Neural progenitor cell (in vitro differentiated cells): ENCODE measurements at regions not wholly inside any gene's neighbourhood (a gene's known extent, or its start where the extent isn't known, plus 50 kb on each side); places are given as distances from the start of the nearest gene placed in this dataset.
"Not testable (repeated sequence)": the region's sequence is repeated elsewhere in the genome, so short reads cannot be mapped to it uniquely, and the experiment has no call there.

Experiments used
- DNase-seq: peaks from one replicate; pipeline ENCODE4 v3.0.0-alpha.2; 2016; ENCODE audit warnings: low spot score
- H2AFZ ChIP-seq: fragments of 200-600 bp; sonication (generic); replicated peaks from 2 replicates; pipeline ENCODE4 v1.6.1; 2016; ENCODE audit warnings: antibody characterized with exemption
- H3F3A ChIP-seq: fragments of 200-600 bp; sonication (generic); 2 replicates; pipeline ENCODE4 v1.6.1; 2016; ENCODE audit warnings: antibody characterized with exemption, low read depth
- H3K27ac ChIP-seq: fragments of 200-600 bp; sonication (generic); 2 replicates; pipeline ENCODE4 v1.5.1; 2016; ENCODE audit warnings: mild to moderate bottlenecking
- H3K27me3 ChIP-seq: fragments of 200-600 bp; sonication (generic); 2 replicates; pipeline ENCODE4 v1.6.1; 2016; ENCODE audit warnings: mild to moderate bottlenecking, moderate library complexity
- H3K36me3 ChIP-seq: fragments of 200-600 bp; sonication (generic); 2 replicates; pipeline ENCODE4 v1.5.1; 2016
- H3K4me1 ChIP-seq: fragments of 200-600 bp; sonication (generic); 2 replicates; pipeline ENCODE4 v1.6.1; 2016; ENCODE audit warnings: mixed run types
- H3K4me2 ChIP-seq: fragments of 200-600 bp; sonication (generic); 2 replicates; pipeline ENCODE4 v1.6.1; 2016
- H3K4me3 ChIP-seq: fragments of 200-600 bp; sonication (generic); 2 replicates; pipeline ENCODE4 v1.5.1; 2016
- H3K79me2 ChIP-seq: fragments of 200-600 bp; sonication (generic); 2 replicates; pipeline ENCODE4 v1.6.1; 2016; ENCODE audit warnings: low read depth
- H3K9ac ChIP-seq: fragments of 200-600 bp; sonication (generic); 2 replicates; pipeline ENCODE4 v1.6.1; 2016
- H3K9me3 ChIP-seq: fragments of 200-600 bp; sonication (generic); 2 replicates; pipeline ENCODE4 v1.5.1; 2016; ENCODE audit warnings: low read depth
- H4K20me1 ChIP-seq: fragments of 200-600 bp; sonication (generic); 2 replicates; pipeline ENCODE4 v1.6.1; 2016; ENCODE audit warnings: low read depth
- H3K27ac Mint-ChIP-seq: 3 replicates; pipeline ENCODE4 v1.8.0; 2021; ENCODE audit warnings: mixed read lengths
- H3K27me3 Mint-ChIP-seq: 2 replicates; pipeline ENCODE4 v1.8.0; 2022; ENCODE audit warnings: low read depth, mild to moderate bottlenecking, inconsistent platforms, moderate library complexity, mixed read lengths; ENCODE audit not compliant: insufficient read depth
- H3K36me3 Mint-ChIP-seq: 3 replicates; pipeline ENCODE4 v1.8.0; 2021; ENCODE audit warnings: mixed read lengths
- H3K4me1 Mint-ChIP-seq: 3 replicates; pipeline ENCODE4 v1.8.0; 2021; ENCODE audit warnings: mixed read lengths
- H3K4me3 Mint-ChIP-seq: 3 replicates; pipeline ENCODE4 v1.8.0; 2021; ENCODE audit warnings: mild to moderate bottlenecking, moderate library complexity, mixed read lengths
- H3K9me3 Mint-ChIP-seq: 3 replicates; pipeline ENCODE4 v1.8.0; 2020; ENCODE audit warnings: mixed read lengths
- CTCF ChIP-seq: fragments of 200-600 bp; sonication (generic); IDR thresholded peaks from 2 replicates; pipeline ENCODE4 v1.5.1; 2017; ENCODE audit warnings: antibody characterized with exemption, mild to moderate bottlenecking
- EZH2 ChIP-seq: fragments of 200-600 bp; sonication (generic); IDR thresholded peaks from 2 replicates; pipeline ENCODE4 v1.6.1; 2017; ENCODE audit warnings: antibody characterized with exemption, mild to moderate bottlenecking, moderate library complexity
- EZH2phosphoT487 ChIP-seq: fragments of 200-600 bp; sonication (generic); IDR thresholded peaks from 2 replicates; pipeline ENCODE4 v1.6.1; 2017; ENCODE audit warnings: antibody characterized with exemption

GRCh38 chr17:70523426-70523825 lies 354.1 kb downstream of the KCNJ2 start:
- Histone ChIP-seq H4K20me1 (no peaks in the 10 kb centered on the region), H3K9me3 (no peaks in the 10 kb centered on the region), H3K27ac (no peak overlapping the region), H3K4me3 (no peak overlapping the region), H3K27me3 (no peaks in the 10 kb centered on the region), H3K79me2 (no peaks in the 10 kb centered on the region), H3F3A (no peaks in the 10 kb centered on the region), H3K4me1 (no peaks in the 10 kb centered on the region), H3K4me2 (no peak overlapping the region), H3K9ac (no peak overlapping the region), H3K36me3 (no peaks in the 10 kb centered on the region), H2AFZ (no peak overlapping the region)
- DNase-seq = no peak
- no peak overlapping the region for H3K27ac Mint-ChIP-seq
- H3K27me3 Mint-ChIP-seq = no peaks in the 10 kb centered on the region
- H3K36me3 Mint-ChIP-seq = no peaks in the 10 kb centered on the region
- TF ChIP-seq CTCF (no peak), EZH2phosphoT487 (no peak), EZH2 (no peak)
- no peaks in the 10 kb centered on the region for H3K4me1 Mint-ChIP-seq
- no peaks in the 10 kb centered on the region for H3K9me3 Mint-ChIP-seq
- H3K4me3 Mint-ChIP-seq = no peak overlapping the region

GRCh38 chr17:70525035-70525434 lies 355.7 kb downstream of the KCNJ2 start:
- H3K36me3 Mint-ChIP-seq, H3K27ac ChIP-seq, H3K4me1 ChIP-seq, H3K4me1 Mint-ChIP-seq, H3K9ac ChIP-seq, H3K27ac Mint-ChIP-seq, H3K79me2 ChIP-seq, H3K4me3 ChIP-seq, H3K27me3 Mint-ChIP-seq, DNase-seq, H2AFZ ChIP-seq, H3F3A ChIP-seq, H3K4me2 ChIP-seq, H4K20me1 ChIP-seq, H3K9me3 ChIP-seq, H3K27me3 ChIP-seq, H3K9me3 Mint-ChIP-seq, H3K36me3 ChIP-seq, H3K4me3 Mint-ChIP-seq: not testable (repeated sequence)

DNA sequence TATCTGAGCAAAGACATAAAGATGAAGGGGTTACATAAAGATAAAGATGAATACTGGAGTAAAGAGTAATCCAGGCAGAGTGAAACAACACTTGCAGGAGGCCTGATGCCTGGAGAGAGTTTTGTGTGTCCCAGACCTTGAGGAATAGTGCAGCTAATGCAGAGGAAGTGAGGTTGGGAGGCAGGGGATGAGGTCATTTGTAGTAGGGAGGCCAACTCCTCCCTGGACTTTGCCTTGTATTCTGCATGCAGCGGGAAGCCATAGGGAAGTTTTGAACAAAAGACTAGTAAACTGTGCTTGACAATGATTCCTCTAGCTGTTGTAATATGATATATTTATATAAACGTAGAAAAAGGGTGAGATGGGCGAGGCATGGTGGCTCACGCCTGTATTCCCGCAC lies 356.6 kb downstream of the KCNJ2 start:
- Histone ChIP-seq H3K79me2 (no peaks in the 10 kb centered on the region), H3F3A (no peaks in the 10 kb centered on the region), H2AFZ (no peak overlapping the region), H3K4me1 (no peaks in the 10 kb centered on the region), H3K36me3 (no peaks in the 10 kb centered on the region), H3K27me3 (no peaks in the 10 kb centered on the region), H4K20me1 (no peaks in the 10 kb centered on the region), H3K27ac (no peak overlapping the region), H3K4me2 (no peak overlapping the region), H3K9ac (no peak overlapping the region), H3K9me3 (no peaks in the 10 kb centered on the region), H3K4me3 (no peak overlapping the region)
- H3K27ac Mint-ChIP-seq = no peak overlapping the region
- DNase-seq = no peak
- H3K4me3 Mint-ChIP-seq = no peak overlapping the region
- peaks cover 6% of the 10 kb centered on the region for H3K9me3 Mint-ChIP-seq
- no peak for TF ChIP-seq EZH2
- TF ChIP-seq EZH2phosphoT487 = no peak
- no peak for TF ChIP-seq CTCF
- H3K36me3 Mint-ChIP-seq = no peaks in the 10 kb centered on the region
- H3K4me1 Mint-ChIP-seq = no peaks in the 10 kb centered on the region
- H3K27me3 Mint-ChIP-seq = no peaks in the 10 kb centered on the region

GRCh38 chr17:70527364-70527888 lies 358.1 kb downstream of the KCNJ2 start:
- Mint-ChIP-seq H3K4me1 (no peaks in the 10 kb centered on the region), H3K4me3 (no peak overlapping the region), H3K27ac (no peak overlapping the region), H3K36me3 (no peaks in the 10 kb centered on the region), H3K9me3 (peaks cover 6% of the 10 kb centered on the region), H3K27me3 (no peaks in the 10 kb centered on the region)
- no peaks in the 10 kb centered on the region for H3K36me3 ChIP-seq
- H3K9ac ChIP-seq = no peak overlapping the region
- TF ChIP-seq CTCF (no peak), EZH2phosphoT487 (no peak), EZH2 (no peak)
- H3K9me3 ChIP-seq = no peaks in the 10 kb centered on the region
- peaks cover 3% of the 10 kb centered on the region for H3F3A ChIP-seq
- no peaks in the 10 kb centered on the region for H3K79me2 ChIP-seq
- no peak overlapping the region for H3K4me2 ChIP-seq
- no peak for DNase-seq
- no peak overlapping the region for H2AFZ ChIP-seq
- no peak overlapping the region for H3K4me3 ChIP-seq
- H3K27me3 ChIP-seq = no peaks in the 10 kb centered on the region
- peaks cover 4% of the 10 kb centered on the region for H3K4me1 ChIP-seq
- H3K27ac ChIP-seq = no peak overlapping the region
- H4K20me1 ChIP-seq = no peaks in the 10 kb centered on the region
